ENCODE measurements at regions not wholly inside any gene's neighbourhood (a gene's known extent, or its start where the extent isn't known, plus 50 kb on each side); places are given as distances from the start of the nearest gene placed in this dataset.

DNA sequence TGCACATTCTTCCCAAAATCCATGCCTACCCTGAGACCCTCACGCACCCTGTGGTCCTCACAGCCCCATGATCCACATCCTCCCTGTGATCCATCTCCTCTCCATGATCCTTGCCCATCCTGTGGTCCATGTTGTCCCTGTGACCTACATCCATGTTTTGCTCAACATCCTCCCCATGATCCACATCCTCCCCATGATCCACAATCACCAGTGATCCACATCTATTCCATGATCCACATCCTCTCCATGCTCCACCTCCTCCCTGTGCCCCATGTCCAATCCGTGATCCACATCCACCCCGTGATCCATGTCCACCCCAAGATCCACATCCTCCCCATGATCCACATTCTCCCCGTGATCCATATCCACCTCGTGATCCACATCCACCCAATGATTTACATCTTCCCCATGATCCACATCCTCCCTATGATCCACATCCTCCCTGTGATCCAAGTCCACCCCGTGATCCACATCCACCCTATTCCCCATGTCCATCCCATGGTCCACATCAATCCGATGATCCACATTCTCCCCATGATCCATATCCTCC, 281.2 kb downstream of the MYCN start:
- H3K27me3 ChIP-seq (ENCODE audit: control insufficient read depth in 4 of 4, insufficient read depth in 4 of 4, low read length in 3 of 4): no peaks in the 10 kb centered on the region
- H3K9ac ChIP-seq (ENCODE audit: low read depth in 1 of 2, low read length in 2 of 2): no peak overlapping the region
- H3K27ac ChIP-seq (ENCODE audit: low read depth in 1 of 2, low read length in 2 of 2): no peak overlapping the region
- DNase-seq (ENCODE audit: low spot score): no peak
- no peak overlapping the region for H3K4me3 ChIP-seq (ENCODE audit: low read depth in 1 of 3, low read length in 3 of 3)
- WGBS: 81% methylated on average over 7 of the region's 7 CpGs
- no peaks in the 10 kb centered on the region for H3K9me3 ChIP-seq (ENCODE audit: control insufficient read depth in 4 of 4, low read length in 3 of 4)
- TF ChIP-seq RXRA (IDR thresholded peaks at IDR 0.05) (no peak), GABPA (IDR thresholded peaks at IDR 0.05 in 1 of 2, conservative IDR thresholded peaks at IDR 0.05 in 1 of 2) (no peak), SP1 (IDR thresholded peaks at IDR 0.05) (no peak), ATF3 (IDR thresholded peaks at IDR 0.05) (no peak), EGR1 (IDR thresholded peaks at IDR 0.05; ENCODE audit: low read depth in 2 of 2) (no peak), JUND (IDR thresholded peaks at IDR 0.05) (no peak), YY1 (IDR thresholded peaks at IDR 0.05) (no peak), HNF4G (IDR thresholded peaks at IDR 0.05) (no peak), FOXA2 (IDR thresholded peaks at IDR 0.05) (no peak), TAF1 (conservative IDR thresholded peaks at IDR 0.05) (no peak), RAD21 (IDR thresholded peaks at IDR 0.05) (no peak), FOXA1 (IDR thresholded peaks at IDR 0.05) (no peak), HNF4A (conservative IDR thresholded peaks at IDR 0.05) (no peak), MAX (IDR thresholded peaks at IDR 0.05) (no peak), NR2F2 (IDR thresholded peaks at IDR 0.05) (no peak)
- TF ChIP-seq, protein P1, sequence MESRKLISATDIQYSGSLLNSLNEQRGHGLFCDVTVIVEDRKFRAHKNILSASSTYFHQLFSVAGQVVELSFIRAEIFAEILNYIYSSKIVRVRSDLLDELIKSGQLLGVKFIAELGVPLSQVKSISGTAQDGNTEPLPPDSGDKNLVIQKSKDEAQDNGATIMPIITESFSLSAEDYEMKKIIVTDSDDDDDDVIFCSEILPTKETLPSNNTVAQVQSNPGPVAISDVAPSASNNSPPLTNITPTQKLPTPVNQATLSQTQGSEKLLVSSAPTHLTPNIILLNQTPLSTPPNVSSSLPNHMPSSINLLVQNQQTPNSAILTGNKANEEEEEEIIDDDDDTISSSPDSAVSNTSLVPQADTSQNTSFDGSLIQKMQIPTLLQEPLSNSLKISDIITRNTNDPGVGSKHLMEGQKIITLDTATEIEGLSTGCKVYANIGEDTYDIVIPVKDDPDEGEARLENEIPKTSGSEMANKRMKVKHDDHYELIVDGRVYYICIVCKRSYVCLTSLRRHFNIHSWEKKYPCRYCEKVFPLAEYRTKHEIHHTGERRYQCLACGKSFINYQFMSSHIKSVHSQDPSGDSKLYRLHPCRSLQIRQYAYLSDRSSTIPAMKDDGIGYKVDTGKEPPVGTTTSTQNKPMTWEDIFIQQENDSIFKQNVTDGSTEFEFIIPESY (IDR thresholded peaks at IDR 0.05): no peak
- TF ChIP-seq, protein P2, sequence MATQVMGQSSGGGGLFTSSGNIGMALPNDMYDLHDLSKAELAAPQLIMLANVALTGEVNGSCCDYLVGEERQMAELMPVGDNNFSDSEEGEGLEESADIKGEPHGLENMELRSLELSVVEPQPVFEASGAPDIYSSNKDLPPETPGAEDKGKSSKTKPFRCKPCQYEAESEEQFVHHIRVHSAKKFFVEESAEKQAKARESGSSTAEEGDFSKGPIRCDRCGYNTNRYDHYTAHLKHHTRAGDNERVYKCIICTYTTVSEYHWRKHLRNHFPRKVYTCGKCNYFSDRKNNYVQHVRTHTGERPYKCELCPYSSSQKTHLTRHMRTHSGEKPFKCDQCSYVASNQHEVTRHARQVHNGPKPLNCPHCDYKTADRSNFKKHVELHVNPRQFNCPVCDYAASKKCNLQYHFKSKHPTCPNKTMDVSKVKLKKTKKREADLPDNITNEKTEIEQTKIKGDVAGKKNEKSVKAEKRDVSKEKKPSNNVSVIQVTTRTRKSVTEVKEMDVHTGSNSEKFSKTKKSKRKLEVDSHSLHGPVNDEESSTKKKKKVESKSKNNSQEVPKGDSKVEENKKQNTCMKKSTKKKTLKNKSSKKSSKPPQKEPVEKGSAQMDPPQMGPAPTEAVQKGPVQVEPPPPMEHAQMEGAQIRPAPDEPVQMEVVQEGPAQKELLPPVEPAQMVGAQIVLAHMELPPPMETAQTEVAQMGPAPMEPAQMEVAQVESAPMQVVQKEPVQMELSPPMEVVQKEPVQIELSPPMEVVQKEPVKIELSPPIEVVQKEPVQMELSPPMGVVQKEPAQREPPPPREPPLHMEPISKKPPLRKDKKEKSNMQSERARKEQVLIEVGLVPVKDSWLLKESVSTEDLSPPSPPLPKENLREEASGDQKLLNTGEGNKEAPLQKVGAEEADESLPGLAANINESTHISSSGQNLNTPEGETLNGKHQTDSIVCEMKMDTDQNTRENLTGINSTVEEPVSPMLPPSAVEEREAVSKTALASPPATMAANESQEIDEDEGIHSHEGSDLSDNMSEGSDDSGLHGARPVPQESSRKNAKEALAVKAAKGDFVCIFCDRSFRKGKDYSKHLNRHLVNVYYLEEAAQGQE (IDR thresholded peaks at IDR 0.05): no peak
- TF ChIP-seq, protein P3, sequence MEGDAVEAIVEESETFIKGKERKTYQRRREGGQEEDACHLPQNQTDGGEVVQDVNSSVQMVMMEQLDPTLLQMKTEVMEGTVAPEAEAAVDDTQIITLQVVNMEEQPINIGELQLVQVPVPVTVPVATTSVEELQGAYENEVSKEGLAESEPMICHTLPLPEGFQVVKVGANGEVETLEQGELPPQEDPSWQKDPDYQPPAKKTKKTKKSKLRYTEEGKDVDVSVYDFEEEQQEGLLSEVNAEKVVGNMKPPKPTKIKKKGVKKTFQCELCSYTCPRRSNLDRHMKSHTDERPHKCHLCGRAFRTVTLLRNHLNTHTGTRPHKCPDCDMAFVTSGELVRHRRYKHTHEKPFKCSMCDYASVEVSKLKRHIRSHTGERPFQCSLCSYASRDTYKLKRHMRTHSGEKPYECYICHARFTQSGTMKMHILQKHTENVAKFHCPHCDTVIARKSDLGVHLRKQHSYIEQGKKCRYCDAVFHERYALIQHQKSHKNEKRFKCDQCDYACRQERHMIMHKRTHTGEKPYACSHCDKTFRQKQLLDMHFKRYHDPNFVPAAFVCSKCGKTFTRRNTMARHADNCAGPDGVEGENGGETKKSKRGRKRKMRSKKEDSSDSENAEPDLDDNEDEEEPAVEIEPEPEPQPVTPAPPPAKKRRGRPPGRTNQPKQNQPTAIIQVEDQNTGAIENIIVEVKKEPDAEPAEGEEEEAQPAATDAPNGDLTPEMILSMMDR (IDR thresholded peaks at IDR 0.05; ENCODE audit: low read depth, low read length, missing input control): no peak
- no peaks in the 10 kb centered on the region for H3K4me1 ChIP-seq (ENCODE audit: control insufficient read depth in 4 of 4, insufficient read depth in 4 of 4, low read length in 3 of 4)
- H3K36me3 ChIP-seq (ENCODE audit: control insufficient read depth in 4 of 4, insufficient read depth in 3 of 4, low read depth in 1 of 4, low read length in 3 of 4): no peaks in the 10 kb centered on the region
